Peyer's patch (tissue), 4 donors: ENCODE measurements at regions not wholly inside any gene's neighbourhood (a gene's known extent, or its start where the extent isn't known, plus 50 kb on each side); places are given as distances from the start of the nearest gene placed in this dataset.

Experiments used
- POLR2A ChIP-seq, 2 donors: fragments of 450-650 bp; IDR thresholded peaks; one replicate each; pipeline ENCODE4 v1.5.1; 2017; ENCODE audit warnings: antibody characterized with exemption in 2 of 2, mild to moderate bottlenecking in 2 of 2, moderate library complexity in 2 of 2
- TF ChIP-seq, protein P1 (sequence below), 6 experiments: fragments of 450-650 bp in 4 of 6; fragments of 200-600 bp in 2 of 6; sonication (generic) in 1 of 6; IDR thresholded peaks; one replicate each; pipeline ENCODE4 v1.5.1; 2017 to 2019; ENCODE audit warnings: antibody characterized with exemption in 6 of 6, mild to moderate bottlenecking in 3 of 6, moderate library complexity in 1 of 6

DNA sequence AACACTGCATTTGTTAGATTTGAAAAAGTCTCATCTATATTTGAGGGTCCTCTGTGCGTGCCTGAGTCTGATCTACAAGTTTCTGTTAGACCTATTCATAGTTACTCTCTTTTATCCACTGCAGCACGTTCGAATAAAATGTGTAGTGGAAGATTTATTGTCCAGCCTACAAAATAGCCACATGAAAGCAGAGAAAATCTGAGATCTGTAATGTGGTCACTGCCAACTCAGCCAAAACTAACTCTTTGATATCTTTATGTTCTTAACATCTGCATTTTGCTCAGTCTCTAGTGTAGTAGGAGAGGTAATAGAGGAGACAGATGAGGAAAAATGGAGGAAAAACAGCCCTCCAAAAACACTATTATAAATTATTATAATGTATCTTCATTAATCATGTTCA is 354.0 kb downstream of the NPR3 start:
- TF ChIP-seq, protein P1, sequence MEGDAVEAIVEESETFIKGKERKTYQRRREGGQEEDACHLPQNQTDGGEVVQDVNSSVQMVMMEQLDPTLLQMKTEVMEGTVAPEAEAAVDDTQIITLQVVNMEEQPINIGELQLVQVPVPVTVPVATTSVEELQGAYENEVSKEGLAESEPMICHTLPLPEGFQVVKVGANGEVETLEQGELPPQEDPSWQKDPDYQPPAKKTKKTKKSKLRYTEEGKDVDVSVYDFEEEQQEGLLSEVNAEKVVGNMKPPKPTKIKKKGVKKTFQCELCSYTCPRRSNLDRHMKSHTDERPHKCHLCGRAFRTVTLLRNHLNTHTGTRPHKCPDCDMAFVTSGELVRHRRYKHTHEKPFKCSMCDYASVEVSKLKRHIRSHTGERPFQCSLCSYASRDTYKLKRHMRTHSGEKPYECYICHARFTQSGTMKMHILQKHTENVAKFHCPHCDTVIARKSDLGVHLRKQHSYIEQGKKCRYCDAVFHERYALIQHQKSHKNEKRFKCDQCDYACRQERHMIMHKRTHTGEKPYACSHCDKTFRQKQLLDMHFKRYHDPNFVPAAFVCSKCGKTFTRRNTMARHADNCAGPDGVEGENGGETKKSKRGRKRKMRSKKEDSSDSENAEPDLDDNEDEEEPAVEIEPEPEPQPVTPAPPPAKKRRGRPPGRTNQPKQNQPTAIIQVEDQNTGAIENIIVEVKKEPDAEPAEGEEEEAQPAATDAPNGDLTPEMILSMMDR (IDR thresholded peaks at IDR 0.05), result no peak
- TF ChIP-seq POLR2A (IDR thresholded peaks at IDR 0.05), result no peak
